AG09309 (cell line): ENCODE measurements at regions not wholly inside any gene's neighbourhood (a gene's known extent, or its start where the extent isn't known, plus 50 kb on each side); places are given as distances from the start of the nearest gene placed in this dataset.

Experiments used
- DNase-seq: peaks from one replicate; pipeline ENCODE4 v3.0.0-alpha.2; 2010; ENCODE audit warnings: low read depth
- H3K4me3 ChIP-seq: 2 replicates; pipeline ENCODE4 v1.5.1; 2011; ENCODE audit warnings: mild to moderate bottlenecking, low read depth, low read length, moderate library complexity; ENCODE audit not compliant: control insufficient read depth
- CTCF ChIP-seq: IDR thresholded peaks from 2 replicates; pipeline ENCODE4 v1.5.1; 2011; ENCODE audit warnings: mild to moderate bottlenecking, low read depth, low read length, inconsistent platforms; ENCODE audit not compliant: insufficient read depth, control insufficient read depth; ENCODE audit errors: missing control alignments

DNA sequence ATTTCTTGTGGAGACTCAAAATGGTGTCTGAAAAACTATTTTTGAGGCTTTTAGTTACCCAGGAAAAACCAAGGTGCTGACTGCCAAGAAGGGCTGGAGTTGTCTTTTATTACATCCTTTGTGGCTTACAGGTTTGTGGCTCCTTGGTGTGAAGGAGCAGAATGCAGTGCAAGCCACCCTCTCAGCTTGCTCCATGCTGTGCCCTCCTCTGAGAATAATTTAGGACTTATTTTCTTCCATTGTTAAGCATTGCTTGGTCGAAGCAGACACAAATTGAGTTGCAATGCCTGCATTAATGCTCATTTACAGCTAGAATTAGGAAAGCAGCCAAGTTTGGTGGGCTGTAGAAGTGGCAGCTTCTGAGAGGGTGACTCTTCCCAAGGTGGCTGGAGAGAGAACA is 272.2 kb downstream of the KIF4B start:
- DNase-seq: no peak
- H3K4me3 ChIP-seq: no peak overlapping the region
- TF ChIP-seq CTCF: no peak

- TF ChIP-seq CTCF: no peak
- no peak overlapping the region for H3K4me3 ChIP-seq
- no peak for DNase-seq
Observed at GRCh38 chr5:155290937-155291336, 277.4 kb downstream of the KIF4B start.

GRCh38 chr5:155293605-155294178 is 280.1 kb downstream of the KIF4B start:
- no peak for TF ChIP-seq CTCF
- no peak overlapping the region for H3K4me3 ChIP-seq
- DNase-seq: no peak

DNA sequence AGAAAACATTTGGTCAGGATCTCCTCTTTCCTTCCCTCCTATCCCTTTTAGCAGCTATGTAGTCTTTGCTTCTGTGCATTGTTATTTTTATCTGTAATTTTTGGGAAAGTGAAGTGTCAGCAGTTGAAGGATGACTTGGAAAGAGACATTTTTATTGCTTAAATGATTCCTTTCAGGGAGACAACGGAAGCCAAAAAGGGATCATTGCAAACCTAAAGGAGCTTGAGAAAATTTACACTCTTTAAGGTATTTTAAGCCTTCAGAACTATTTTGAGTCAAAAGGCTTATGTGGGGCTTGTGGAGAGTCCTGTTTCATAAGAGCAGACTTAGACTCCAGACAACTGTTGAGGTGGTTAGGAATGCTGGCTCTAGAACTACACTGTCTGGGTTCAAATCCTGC is 281.6 kb downstream of the KIF4B start:
- no peak overlapping the region for H3K4me3 ChIP-seq
- no peak for DNase-seq
- no peak for TF ChIP-seq CTCF

GRCh38 chr5:155299386-155300005 is 285.9 kb downstream of the KIF4B start:
- DNase-seq: no peak
- no peak overlapping the region for H3K4me3 ChIP-seq
- TF ChIP-seq CTCF: no peak

DNA sequence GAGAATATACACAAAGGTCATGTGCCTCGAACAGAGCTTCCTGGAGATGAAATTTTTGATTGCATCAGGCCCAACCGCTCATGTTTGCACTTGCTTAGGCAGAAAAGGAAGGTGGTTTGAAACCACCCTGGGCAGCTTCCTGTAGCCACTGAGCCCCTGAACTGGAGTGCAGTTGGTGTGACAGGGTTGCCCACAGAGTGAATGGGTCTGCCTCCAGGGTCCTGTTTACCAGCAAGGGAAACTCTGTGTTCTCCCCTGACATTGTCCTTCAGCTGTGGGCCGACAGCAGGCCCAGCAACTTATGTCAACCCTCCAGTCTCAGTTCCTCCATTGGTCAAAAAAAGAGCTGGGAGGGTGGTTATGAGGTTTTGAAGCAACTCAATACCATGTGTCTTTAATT is 289.6 kb downstream of the KIF4B start:
- no peak for TF ChIP-seq CTCF
- no peak overlapping the region for H3K4me3 ChIP-seq
- no peak for DNase-seq
